OCI-LY3 (cell line): ENCODE measurements at regions not wholly inside any gene's neighbourhood (a gene's known extent, or its start where the extent isn't known, plus 50 kb on each side); places are given as distances from the start of the nearest gene placed in this dataset.
A peak's percentile ranks its signal among the peaks of the same experiment; 100 is the strongest.

ENCODE experiments used
- H2AFZ ChIP-seq: fragments of 200-600, 300-600 bp; shearing (Covaris generic); 2 replicates; pipeline ENCODE4 v1.6.0; 2014; ENCODE audit warnings: antibody characterized with exemption, low read depth, low read length
- H3K27ac ChIP-seq: fragments of 200-600, 300-600 bp; sonication (generic); 2 replicates; pipeline ENCODE4 v1.5.1; 2014; ENCODE audit warnings: mild to moderate bottlenecking, low read length, moderate library complexity, mixed read lengths
- H3K27me3 ChIP-seq: fragments of 200-600, 300-600 bp; sonication (generic); 2 replicates; pipeline ENCODE4 v1.6.1; 2014; ENCODE audit warnings: low read depth, low read length, mixed read lengths
- H3K36me3 ChIP-seq: fragments of 200-600, 300-600 bp; sonication (generic); replicated peaks from 2 replicates; pipeline ENCODE3; 2014; ENCODE audit warnings: low read depth, low read length, mixed read lengths
- H3K4me1 ChIP-seq: fragments of 300-600, 200-600 bp; sonication (generic); 2 replicates; pipeline ENCODE4 v1.6.1; 2014; ENCODE audit warnings: low read length, mixed read lengths
- H3K4me2 ChIP-seq: fragments of 200-600, 300-600 bp; sonication (generic); 2 replicates; pipeline ENCODE4 v1.6.1; 2014; ENCODE audit warnings: low read length, mixed read lengths
- H3K4me3 ChIP-seq: fragments of 300-600, 200-600 bp; sonication (generic); 2 replicates; pipeline ENCODE4 v1.5.1; 2014; ENCODE audit warnings: antibody characterized with exemption, mild to moderate bottlenecking, low read length, moderate library complexity
- H3K79me2 ChIP-seq: fragments of 300-600, 200-600 bp; shearing (Covaris generic); 2 replicates; pipeline ENCODE4 v1.6.1; 2014; ENCODE audit warnings: mild to moderate bottlenecking, low read length, mixed read lengths
- H3K9ac ChIP-seq: fragments of 300-600, 200-600 bp; shearing (Covaris generic); 2 replicates; pipeline ENCODE4 v1.6.0; 2014; ENCODE audit warnings: mild to moderate bottlenecking, low read length, moderate library complexity
- H3K9me3 ChIP-seq: fragments of 200-600, 300-600 bp; shearing (Covaris generic); 2 replicates; pipeline ENCODE4 v1.6.1; 2014; ENCODE audit warnings: low read length, mixed read lengths; ENCODE audit not compliant: insufficient read depth
- H4K20me1 ChIP-seq: fragments of 200-600, 300-600 bp; sonication (generic); 2 replicates; pipeline ENCODE4 v1.6.1; 2016; ENCODE audit warnings: low read length, mixed read lengths; ENCODE audit not compliant: insufficient read depth
- CTCF ChIP-seq: fragments of 200-600, 300-600 bp; sonication (generic); IDR thresholded peaks from 2 replicates; pipeline ENCODE4 v1.5.1; 2014; ENCODE audit warnings: antibody characterized with exemption, low read length, low read depth
- EZH2phosphoT487 ChIP-seq: fragments of 200-600 bp; shearing (Covaris generic); IDR thresholded peaks from 2 replicates; pipeline ENCODE4 v1.6.1; 2018; ENCODE audit warnings: antibody characterized with exemption, mixed run types, low read depth

GRCh38 chr11:122192634-122193255 is 76.7 kb upstream of the BLID start:
- no peaks in the 10 kb centered on the region for H3K79me2 ChIP-seq
- TF ChIP-seq EZH2phosphoT487, result no peak
- TF ChIP-seq CTCF, result no peak
- peak overlapping the region; percentile 33; the same call in 1 of the 2 replicates for H3K27ac ChIP-seq
- H2AFZ ChIP-seq, result no peak overlapping the region
- no peaks in the 10 kb centered on the region for H3K9me3 ChIP-seq
- peaks cover 36% of the 10 kb centered on the region for H3K4me1 ChIP-seq
- peak overlapping the region; percentile 23; the same call in 1 of the 2 replicates for H3K4me3 ChIP-seq
- H3K9ac ChIP-seq, result peak overlapping the region; percentile 3; the same call in 1 of the 2 replicates
- H3K36me3 ChIP-seq, result peaks cover 2% of the 10 kb centered on the region
- no peaks in the 10 kb centered on the region for H4K20me1 ChIP-seq
- peak overlapping the region; percentile 59 for H3K4me2 ChIP-seq
- peaks cover 22% of the 10 kb centered on the region for H3K27me3 ChIP-seq

GRCh38 chr11:122190768-122191167 is 74.8 kb upstream of the BLID start:
- Histone ChIP-seq H3K4me1 (peaks cover 36% of the 10 kb centered on the region), H2AFZ (no peak overlapping the region), H3K79me2 (no peaks in the 10 kb centered on the region), H3K36me3 (peaks cover 2% of the 10 kb centered on the region), H4K20me1 (no peaks in the 10 kb centered on the region), H3K9me3 (no peaks in the 10 kb centered on the region), H3K27me3 (peaks cover 10% of the 10 kb centered on the region), H3K9ac (no peak overlapping the region), H3K4me2 (no peak overlapping the region), H3K27ac (no peak overlapping the region), H3K4me3 (no peak overlapping the region)
- TF ChIP-seq CTCF (no peak), EZH2phosphoT487 (no peak)

GRCh38 chr11:122189229-122189628 is 73.2 kb upstream of the BLID start:
- H3K79me2 ChIP-seq, result no peaks in the 10 kb centered on the region
- peaks cover 2% of the 10 kb centered on the region for H3K36me3 ChIP-seq
- no peak overlapping the region for H3K9ac ChIP-seq
- H2AFZ ChIP-seq, result no peak overlapping the region
- H3K27ac ChIP-seq, result no peak overlapping the region
- no peaks in the 10 kb centered on the region for H3K9me3 ChIP-seq
- no peaks in the 10 kb centered on the region for H4K20me1 ChIP-seq
- peaks cover 28% of the 10 kb centered on the region for H3K4me1 ChIP-seq
- TF ChIP-seq CTCF, result no peak
- TF ChIP-seq EZH2phosphoT487, result no peak
- H3K4me2 ChIP-seq, result no peak overlapping the region
- no peak overlapping the region for H3K4me3 ChIP-seq
- peaks cover 10% of the 10 kb centered on the region for H3K27me3 ChIP-seq

GRCh38 chr11:122187373-122188165 is 71.6 kb upstream of the BLID start:
- Histone ChIP-seq H3K9me3 (no peaks in the 10 kb centered on the region), H3K27ac (no peak overlapping the region), H3K4me1 (peaks cover 12% of the 10 kb centered on the region), H3K9ac (no peak overlapping the region), H2AFZ (no peak overlapping the region), H3K79me2 (no peaks in the 10 kb centered on the region), H3K27me3 (peaks cover 10% of the 10 kb centered on the region), H3K4me2 (no peak overlapping the region), H3K4me3 (no peak overlapping the region), H3K36me3 (peaks cover 2% of the 10 kb centered on the region), H4K20me1 (no peaks in the 10 kb centered on the region)
- no peak for TF ChIP-seq CTCF
- no peak for TF ChIP-seq EZH2phosphoT487
